NB4 (cell line): ENCODE measurements at regions not wholly inside any gene's neighbourhood (a gene's known extent, or its start where the extent isn't known, plus 50 kb on each side); places are given as distances from the start of the nearest gene placed in this dataset.

ENCODE experiments used
- MYC ChIP-seq: IDR thresholded peaks from 2 replicates; pipeline ENCODE4 v1.6.1; 2011; ENCODE audit warnings: low read depth, low read length
- POLR2A ChIP-seq: IDR thresholded peaks from 2 replicates; pipeline ENCODE4 v1.6.1; 2011; ENCODE audit warnings: mild to moderate bottlenecking; ENCODE audit not compliant: insufficient read length; ENCODE audit errors: extremely low read depth
- TF ChIP-seq, protein P1 (sequence below): IDR thresholded peaks from one replicate; pipeline ENCODE4 v1.5.1; 2012; ENCODE audit warnings: low read depth, low read length
- TF ChIP-seq, protein P2 (sequence below): IDR thresholded peaks from 2 replicates; pipeline ENCODE4 v1.6.1; 2011; ENCODE audit warnings: low read depth, low read length

DNA sequence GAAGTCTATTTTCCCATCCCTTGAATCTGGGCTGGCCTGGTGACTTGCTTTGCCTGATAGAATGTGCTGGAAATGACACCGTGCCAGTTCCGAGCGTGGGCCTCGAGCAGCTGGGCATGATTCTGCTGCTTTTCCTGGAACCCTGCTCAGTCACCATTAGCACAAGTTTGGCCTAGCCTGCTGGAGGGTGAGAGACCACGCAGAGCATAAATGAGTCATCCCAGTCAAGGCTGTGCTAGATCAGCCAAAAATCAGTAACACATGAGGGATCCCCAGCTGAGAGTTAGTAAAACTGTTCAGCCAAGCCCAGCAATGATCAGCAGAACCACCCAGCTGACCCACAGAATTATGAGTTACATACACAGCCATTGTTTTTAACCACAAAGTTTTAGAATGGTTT is 74.8 kb upstream of the TOP1 start:
- TF ChIP-seq, protein P1, sequence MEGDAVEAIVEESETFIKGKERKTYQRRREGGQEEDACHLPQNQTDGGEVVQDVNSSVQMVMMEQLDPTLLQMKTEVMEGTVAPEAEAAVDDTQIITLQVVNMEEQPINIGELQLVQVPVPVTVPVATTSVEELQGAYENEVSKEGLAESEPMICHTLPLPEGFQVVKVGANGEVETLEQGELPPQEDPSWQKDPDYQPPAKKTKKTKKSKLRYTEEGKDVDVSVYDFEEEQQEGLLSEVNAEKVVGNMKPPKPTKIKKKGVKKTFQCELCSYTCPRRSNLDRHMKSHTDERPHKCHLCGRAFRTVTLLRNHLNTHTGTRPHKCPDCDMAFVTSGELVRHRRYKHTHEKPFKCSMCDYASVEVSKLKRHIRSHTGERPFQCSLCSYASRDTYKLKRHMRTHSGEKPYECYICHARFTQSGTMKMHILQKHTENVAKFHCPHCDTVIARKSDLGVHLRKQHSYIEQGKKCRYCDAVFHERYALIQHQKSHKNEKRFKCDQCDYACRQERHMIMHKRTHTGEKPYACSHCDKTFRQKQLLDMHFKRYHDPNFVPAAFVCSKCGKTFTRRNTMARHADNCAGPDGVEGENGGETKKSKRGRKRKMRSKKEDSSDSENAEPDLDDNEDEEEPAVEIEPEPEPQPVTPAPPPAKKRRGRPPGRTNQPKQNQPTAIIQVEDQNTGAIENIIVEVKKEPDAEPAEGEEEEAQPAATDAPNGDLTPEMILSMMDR, result no peak
- TF ChIP-seq, protein P2, sequence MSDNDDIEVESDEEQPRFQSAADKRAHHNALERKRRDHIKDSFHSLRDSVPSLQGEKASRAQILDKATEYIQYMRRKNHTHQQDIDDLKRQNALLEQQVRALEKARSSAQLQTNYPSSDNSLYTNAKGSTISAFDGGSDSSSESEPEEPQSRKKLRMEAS, result no peak
- no peak for TF ChIP-seq MYC
- no peak for TF ChIP-seq POLR2A
